Hematopoietic multipotent progenitor cell treated with erythropoietin and hydrocortisone succinate and interleukin-3 and kit ligand, for 8 days (in vitro differentiated cells): ENCODE measurements at regions not wholly inside any gene's neighbourhood (a gene's known extent, or its start where the extent isn't known, plus 50 kb on each side); places are given as distances from the start of the nearest gene placed in this dataset.
A peak's percentile ranks its signal among the peaks of the same experiment; 100 is the strongest.

Experiments
- DNase-seq: peaks from one replicate; pipeline ENCODE4 v3.0.0-alpha.2; 2015

DNA sequence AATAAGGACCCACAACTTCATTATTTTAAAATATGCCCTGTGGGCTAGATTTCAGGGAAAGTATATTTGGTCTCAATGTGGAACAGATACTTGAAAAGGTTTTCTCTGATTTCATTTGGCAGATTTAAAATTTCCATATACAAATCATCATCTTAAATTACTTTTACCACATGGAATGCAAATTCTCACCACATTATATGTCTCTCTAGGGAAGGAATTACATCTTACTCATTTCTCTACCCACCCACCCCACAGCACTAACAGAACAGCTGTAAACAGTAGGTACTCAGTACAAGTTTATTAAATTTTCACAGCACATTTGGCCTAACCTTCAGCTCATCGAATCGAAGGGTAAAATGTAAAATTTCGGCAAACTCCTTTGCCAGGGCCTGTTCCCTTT lies 104.0 kb downstream of the CYRIA start:
- DNase-seq, result no peak

DNA sequence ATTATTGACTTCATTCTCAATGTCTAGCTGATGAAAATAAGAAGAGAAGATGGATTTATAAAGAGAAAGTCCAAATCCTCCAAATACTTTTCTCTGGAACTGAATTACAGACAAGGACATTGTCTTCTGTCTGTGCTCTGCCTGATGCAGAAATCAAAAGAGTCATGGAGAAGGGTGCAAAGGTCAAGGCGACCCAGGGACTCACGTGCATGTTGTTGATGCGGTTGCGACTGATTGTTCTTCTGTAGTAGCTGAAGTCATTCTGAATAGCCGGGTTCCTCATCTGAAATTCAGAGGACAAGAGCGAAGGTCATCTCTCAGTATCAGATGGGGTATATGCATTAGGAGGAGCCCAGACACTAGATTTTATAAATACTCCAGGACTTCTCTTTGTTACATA lies 104.4 kb downstream of the CYRIA start:
- no peak for DNase-seq

DNA sequence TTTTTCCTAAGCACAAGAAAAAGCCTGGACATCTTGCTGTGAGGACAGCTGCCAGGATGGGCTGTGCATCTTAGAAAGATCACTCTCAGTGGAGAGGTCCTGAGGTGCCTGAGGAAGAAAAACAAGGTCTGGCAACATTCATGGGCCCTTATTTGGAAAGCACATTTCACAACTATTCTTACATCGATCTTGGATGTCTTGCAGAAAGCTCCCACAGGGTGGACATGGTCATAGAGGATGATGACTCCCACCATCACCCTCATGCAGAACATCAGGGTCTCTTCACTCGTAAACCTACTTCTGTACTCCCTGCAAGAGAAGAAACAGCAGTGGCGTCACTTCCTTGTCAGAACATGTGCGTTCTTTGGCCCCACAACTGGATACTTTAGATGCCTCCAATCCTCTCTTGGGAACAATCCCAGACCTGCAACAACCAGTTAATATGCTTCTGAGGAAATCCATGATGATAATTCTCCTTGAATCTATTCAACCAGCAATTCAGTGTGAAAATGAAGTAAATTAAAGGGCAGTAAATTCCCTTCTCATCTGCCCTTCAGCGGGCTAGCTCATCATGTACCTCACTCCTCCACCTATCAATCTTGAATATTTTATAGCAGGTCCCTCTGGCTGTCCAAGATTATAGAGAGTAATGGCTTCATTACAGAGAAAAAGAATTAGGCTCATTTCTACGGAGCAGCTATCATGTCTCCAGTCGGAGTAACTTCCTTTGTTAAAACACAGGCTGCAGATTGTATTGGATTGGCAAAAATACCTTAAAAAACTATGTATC lies 106.2 kb downstream of the CYRIA start:
- DNase-seq, result no peak

DNA sequence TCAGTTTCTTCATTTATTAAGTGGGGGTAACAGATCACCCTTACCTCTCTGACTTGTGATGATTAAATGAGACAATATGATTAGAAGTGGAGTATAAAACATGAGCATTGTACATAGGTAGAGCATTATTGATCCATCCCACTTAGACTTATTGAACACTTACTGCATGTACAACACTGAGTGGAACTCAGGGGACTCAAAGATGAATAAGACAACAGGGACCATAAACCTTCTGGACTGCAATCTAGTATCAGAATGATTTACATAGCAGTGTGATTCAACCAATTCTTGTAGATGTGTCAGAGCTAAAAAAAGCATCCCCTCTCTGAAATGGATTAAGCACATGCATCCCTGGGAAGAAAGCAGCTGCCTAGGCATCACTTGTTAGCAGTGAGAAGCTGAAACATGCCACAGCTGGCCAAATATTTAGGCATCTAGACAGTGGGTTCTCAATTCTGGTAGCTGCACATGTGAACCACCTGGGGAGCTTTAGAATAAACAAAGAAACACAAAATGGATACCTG lies 111.5 kb downstream of the CYRIA start:
- no peak for DNase-seq

DNA sequence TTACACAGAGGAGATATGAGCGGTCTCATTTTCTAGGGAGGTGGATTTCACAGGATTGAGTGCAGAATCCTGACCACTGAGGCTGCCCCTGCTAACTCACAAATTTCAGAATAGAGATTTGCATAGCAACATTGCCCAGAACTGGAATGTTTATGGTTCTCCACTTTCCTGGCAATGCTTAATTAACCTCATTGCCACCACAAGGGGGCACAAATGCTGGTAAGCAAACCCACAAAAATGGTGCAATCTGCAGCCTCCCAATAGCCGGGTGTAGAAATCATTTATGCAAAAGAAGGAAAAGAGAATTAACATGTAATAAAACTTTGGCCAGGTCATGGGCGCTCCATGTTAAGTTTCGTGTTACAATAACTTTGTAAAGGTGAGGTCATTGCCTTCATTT lies 112.4 kb downstream of the CYRIA start:
- peak; percentile 50 for DNase-seq

DNA sequence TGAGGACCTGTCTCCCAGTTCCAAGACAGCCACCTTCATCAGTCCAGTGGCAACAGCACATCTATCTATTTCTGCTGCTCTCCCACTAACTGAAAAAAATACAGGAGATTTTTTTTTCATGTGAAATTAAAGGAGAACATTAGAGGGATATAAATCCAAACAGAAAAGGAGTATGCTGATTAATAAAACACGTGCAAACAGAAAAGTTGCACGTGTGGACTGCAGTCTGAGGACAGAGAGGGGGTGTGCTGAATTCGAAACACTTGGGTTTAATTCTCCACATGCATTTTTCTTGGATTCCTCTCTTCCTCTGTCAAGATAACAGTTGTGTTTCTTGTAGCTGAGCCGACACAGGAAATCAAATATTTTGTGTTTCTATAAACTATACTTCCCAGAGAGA lies 113.4 kb downstream of the CYRIA start:
- no peak for DNase-seq

DNA sequence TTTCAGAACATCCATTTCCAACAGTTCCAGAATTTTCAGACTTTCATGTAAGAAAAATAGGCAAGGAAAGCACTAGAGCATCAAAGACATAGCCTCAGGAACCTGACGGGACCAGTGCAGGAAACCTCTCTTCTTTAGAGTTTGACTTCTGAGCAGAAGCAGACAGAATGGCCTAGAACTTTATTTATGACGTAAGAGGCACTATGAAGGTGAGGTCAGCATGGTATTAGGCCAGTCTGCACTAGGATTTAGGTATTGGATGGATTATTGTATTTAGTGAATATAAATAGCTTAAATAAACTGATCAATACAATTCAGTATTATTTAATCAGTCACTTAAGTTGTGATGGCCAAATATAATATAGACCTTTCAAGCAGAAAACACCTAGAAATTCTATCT lies 117.6 kb downstream of the CYRIA start:
- DNase-seq, result no peak

DNA sequence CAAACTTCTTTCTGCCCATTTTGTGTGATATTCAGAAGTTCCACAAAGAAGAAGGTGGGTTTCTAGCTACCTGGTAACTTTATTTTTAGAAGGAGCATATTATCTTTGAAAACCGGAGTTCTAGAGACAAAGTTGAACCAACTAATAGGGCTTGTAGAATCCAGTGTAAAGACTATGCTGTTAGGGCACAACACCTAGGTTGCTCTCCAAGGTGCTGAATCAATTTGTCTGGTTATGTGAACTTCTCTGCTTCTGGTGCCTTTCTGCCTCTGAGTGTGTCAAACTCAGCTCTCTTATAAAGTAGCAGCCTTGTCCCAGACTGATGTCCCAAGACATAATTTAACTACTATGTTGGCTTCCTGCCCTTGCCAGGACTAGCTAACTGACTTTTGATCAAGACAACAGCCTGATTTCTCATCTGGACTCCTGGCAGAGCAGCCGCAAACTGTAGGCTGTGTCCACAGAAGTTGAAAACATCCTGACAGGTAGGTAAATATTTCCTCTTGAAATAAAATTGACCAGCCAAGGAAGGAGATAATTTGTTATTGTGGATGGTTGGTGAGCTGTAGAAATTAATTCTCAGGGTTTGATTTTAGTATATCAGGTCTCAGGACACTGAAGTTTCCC lies 119.4 kb downstream of the CYRIA start:
- DNase-seq, result peak; percentile 67

DNA sequence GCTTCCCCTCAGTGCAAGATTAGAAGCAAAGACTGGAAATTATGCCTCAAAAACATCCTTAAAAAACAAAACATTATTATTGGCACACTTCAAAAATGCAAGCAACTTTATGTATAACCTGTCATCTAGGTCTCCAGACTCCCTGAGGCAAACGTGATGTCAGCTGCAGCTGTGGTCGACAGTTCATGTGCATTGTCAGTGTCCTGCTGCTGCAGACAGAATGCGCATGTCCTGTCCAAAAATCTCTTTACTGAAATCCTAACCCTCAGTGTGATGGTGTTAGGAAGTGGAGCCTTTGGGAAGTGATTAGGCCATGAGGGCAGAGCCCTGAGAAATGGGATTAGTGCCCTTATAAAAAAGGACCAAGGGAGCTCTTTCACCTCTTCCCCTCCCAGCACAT lies 126.9 kb downstream of the CYRIA start:
- no peak for DNase-seq

DNA sequence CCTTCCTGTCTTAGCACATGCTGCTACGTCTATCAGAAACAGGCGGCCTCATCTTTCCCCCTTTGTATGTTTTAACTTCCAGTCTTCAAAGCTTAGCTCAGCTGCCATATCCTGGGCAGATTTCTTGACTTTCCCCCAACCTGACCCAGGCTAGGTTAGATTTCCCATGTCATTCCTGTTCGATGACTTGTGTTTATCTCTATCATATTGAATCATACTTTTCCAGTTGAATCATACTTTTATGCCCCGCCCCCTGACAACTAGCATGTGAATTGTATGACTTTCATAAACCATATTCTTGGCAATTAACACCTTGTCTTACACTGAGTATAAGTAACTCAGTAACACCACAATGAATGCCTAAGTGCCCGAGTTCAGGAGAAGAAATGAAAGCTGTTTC lies 128.3 kb downstream of the CYRIA start:
- DNase-seq, result no peak

DNA sequence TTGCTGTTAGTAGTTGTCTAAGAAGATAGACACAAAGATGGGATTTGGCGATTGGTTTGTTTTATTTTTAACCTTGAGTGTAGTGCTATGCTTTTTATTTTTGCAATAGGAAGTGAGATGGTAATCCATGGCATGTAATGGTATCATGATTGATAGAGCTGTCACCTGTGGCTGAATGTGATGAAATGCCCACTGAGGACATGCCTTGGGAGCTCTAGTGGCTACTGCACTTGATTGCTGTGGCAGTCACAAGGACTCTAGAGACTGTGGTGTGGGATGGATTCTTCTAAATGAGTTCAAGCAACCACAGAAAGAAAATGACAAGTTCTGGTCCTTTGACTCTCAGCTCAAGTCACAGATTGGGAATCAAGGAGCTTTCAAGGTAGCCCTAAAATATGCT lies 139.4 kb downstream of the CYRIA start:
- no peak for DNase-seq

DNA sequence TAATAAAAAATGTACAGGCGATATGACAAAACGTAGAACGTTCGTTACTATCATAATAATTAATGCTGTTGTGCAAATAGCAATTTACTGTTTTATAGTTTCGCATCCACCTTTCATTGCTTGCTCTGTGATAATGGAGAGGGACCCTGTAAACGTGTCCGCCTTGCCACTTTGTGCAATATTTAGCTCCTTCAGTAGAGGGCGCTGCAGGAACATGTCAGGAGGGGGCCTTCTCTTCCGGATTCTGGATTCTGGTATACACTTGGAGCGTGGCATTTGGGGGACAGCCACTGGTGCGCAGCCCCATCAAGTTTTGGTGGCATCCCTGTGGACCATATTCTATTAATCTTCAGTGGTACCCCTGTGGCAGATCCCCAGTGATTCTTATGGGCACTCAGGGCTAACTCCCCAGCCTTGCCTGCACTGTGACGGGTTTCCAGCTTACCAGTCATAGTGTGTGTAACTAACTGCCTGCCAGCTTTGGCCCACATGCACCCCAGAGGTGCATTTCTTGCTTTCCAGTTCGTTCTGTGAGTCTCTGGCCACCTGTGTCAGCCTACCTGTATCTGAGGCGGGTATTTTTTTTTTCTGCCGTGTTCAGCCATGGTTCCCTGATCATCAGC lies 140.3 kb downstream of the CYRIA start:
- DNase-seq, result peak; percentile 55

DNA sequence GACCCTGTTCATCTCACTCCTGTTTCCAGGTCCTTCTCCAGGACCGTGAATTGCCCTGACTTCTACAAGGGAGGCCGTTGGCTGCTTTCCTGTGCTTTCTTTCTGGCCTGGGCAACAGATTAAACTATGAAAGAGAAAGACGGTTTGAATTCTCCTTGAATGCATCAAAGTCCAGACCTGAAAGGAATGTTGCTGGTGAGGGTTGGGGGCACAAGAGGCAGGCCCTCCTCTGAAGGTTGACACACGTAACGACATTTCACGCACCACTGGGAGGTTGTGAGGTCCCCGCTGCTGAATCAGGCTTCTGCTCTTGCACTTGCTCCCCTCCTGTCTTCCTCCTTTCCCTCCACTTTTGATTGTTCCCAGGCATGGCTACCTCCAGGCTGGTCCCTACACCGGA lies 141.9 kb downstream of the CYRIA start:
- DNase-seq, result no peak

DNA sequence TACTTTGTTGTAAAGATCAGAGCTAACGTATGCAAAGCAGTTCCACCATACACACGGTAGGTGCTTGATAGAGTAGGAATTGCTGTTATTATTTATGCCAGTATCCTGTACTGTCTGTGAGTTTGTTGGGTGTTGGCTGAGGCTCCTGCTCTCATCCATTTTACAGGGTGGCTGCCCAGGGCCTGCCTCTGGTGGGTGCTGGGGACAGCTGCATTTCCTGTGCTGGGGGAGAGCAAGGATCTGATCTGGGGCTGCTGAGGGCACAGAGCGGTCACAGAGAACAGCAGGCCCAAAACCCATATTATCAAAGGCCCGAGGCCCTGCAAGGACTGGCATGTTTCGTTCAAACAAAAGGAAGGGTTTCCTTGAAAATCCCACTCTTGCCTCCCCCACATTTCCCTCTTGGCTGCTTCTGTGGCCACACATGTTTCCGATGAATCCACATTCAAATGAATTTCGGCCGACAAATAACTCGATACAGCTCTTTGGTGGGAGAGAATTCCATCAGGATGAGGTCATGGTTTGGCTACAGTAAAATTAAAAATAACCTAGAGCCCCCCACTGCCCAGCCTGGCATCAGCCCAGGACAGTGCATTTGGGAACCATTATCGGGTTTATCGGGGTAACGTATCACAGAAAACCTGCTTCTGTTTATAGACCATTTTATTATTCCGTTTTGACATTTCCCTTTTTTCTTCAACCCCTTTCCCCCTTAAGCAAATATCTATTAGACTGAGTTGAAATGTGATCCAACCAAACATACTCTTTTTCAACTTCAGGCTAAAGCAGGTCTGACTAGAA lies 143.4 kb downstream of the CYRIA start:
- DNase-seq, result no peak

DNA sequence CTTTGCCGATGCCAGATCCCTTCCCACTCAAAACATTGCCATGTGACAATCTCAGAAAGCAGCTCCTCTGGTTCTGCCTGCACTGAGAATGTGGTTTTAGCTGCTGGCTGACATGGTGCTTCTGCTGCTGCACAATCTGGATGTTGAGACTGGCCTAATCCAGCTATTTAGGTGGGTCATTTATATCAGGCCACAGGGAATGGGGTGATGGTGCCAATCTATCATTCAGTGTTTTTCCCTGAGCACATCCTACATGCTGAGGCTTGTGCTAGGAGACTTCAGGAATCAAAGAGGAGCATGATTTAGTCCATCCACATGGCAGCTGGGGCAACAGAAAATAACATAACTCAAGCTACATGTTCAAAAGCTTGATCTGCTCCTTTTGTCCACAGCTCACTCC lies 144.7 kb downstream of the CYRIA start:
- DNase-seq, result no peak

DNA sequence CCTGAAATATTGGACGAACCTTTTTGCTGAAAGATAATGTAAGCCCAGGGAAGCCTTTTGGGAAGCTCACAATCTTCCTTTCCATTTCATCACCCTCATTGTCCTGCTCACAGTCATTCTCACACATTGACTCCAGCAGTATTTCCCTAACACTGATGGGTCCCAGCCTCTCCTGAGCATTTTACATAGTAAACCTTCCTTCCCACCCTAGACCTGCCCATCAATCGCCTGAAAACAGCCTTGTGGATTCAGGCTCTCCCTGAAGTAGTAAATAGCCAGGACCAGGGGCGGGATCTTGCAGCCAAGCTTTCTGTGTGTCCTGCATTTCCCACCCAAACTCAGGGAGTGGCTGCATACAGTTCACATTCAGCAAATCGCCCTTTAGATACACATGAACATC lies 149.9 kb downstream of the CYRIA start:
- no peak for DNase-seq

DNA sequence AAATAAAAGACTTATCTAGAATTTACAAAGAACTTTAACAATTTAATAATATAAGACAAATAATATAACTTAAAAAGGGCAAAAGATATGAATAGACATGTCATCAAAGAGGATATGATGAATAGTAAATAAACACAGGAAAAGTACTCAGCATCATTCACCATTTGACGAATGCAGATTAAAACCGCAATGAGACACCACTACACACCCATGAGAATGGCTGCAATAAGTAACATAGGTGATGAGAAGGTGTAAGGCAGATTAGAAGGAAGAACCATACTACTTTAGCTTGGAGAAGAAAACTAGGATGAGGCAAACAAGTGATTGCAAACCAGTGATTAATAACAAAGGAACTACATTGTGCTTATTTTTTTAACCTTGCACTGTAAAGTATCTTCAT lies 152.0 kb downstream of the CYRIA start:
- no peak for DNase-seq

DNA sequence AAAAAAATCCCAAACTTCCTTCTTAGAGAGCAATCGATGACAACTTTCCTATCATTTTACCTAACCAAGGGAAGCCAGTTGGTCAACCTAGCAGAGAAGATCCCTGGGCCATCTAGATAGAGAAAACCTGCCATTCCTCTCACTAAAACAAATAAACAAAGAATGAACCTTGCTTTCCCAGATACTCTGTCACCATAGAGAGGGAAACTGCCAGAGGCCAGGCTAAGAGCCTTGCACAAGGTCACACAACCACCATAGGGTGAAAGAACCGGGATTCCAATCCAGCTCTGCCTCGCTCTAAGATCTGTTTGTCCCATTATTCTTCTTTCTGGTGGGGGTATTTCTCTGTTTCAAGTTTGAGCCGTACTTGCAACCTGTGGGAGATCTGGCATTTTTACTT lies 154.6 kb downstream of the CYRIA start:
- no peak for DNase-seq

DNA sequence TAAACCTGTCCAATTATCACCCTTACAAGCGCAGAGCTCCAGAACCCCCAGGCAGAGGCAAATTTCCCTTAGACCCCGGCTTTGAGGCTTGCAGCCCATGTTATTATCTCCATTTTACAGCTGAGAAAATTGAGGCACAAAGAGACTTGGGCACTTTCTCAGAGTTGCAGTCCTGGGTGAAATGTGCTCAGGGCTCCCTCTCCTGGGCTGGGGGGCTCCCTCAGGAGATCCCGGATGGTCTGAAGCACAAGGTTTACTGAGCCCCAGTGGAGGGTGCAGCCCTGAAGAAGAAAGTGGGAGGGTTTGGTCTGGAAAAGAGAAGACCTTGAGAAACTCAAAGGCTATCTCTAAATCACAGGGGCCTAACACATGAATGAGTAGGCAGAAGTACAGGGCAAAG lies 156.6 kb downstream of the CYRIA start:
- DNase-seq, result no peak

DNA sequence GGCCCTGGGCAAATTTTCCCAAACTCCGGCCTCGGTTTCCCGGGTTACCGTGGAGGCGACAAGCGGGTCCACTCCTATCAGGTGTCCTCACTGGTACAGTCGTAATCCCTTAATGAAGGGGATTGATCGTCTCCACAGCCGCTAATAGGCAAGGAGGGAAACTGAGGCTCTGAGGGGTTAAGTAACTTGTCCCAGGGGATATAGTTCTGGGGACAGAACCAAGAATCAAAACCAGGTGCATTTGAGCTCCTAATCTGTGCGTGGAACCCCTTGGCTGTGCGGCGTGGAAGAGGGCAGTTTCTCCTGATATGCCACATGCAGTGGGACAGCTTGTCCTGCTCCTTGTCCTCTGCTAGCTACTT lies 157.2 kb downstream of the CYRIA start:
- no peak for DNase-seq

DNA sequence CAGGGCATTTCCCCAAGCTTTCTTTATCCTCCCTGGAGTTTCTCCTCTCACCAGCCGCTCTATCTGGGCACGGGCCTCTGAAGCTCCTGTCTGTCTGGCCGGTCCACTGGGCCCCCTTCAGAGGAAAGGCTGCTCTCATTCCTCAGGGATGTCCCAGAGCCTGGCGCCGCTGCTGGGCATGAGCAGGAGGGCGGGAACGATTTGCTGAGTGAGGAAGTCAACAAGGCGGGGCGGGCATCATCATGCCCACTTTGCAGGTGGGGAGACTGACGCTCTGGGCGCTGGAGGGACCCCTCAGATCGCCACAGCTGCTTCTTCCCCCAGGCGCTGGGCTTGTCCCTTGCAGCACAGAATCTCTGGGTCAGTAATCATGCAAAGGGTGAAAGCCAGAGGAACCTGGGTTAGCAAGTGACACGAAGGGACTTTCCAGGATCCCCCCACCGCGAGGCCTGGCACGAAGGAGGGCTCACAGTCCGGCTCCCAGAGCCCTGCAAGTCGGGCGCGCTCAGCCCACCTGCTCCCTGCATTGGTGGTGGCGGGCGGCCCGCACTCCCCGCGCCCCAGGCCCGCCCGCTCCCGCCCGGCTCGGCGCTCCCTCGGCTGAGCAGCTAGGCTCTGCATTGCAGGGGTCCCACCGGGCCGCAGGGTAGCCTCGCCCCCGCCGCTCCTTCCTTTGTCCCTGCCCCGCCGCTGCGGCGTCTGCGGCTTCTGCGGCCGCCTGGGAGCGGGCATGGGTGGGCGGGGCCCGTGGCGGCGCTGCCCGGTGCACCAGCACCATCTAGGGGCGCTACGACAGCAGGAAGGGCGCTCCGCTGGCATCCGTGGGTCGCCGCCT lies 157.8 kb downstream of the CYRIA start:
- DNase-seq, result peak; percentile 41

DNA sequence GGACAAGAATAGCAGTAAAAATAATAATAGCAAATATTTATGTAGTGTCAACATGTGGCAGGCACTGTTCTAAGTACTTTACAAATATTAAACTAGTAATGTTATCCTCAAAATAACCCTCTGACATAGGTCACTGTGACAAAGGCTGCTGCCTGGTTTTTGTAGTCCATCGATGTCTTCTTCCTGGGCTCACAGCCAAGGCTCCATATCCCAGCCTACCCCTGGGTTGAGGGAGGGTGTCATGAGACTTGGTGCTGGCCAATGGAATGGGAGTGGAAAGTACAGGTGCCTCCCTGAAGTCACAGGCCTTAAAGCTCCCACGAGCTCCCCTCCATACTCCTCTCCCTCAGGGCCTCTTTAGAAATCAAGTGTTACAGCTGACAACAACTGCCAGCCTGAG lies 159.3 kb downstream of the CYRIA start:
- no peak for DNase-seq
